K562 (cell line): ENCODE measurements at regions not wholly inside any gene's neighbourhood (a gene's known extent, or its start where the extent isn't known, plus 50 kb on each side); places are given as distances from the start of the nearest gene placed in this dataset.
A peak's percentile ranks its signal among the peaks of the same experiment; 100 is the strongest.

Experiments
- ARID3B ChIP-seq: fragments of 250-450 bp; sonication (Bioruptor Pico); IDR thresholded peaks from 2 replicates; pipeline ENCODE4 v1.4.0; 2020; ENCODE audit warnings: borderline replicate concordance
- BRF2 ChIP-seq: IDR thresholded peaks from 3 replicates; pipeline ENCODE4 v1.6.1; 2011; ENCODE audit warnings: borderline replicate concordance, mild to moderate bottlenecking; ENCODE audit not compliant: insufficient read length, insufficient read depth
- CLOCK ChIP-seq: fragments of 250-450 bp; sonication (Bioruptor Pico); IDR thresholded peaks from 2 replicates; pipeline ENCODE4 v1.4.0; 2020; ENCODE audit warnings: mild to moderate bottlenecking, moderate library complexity, borderline replicate concordance
- CXXC5 ChIP-seq: fragments of 250-450 bp; sonication (Bioruptor Pico); IDR thresholded peaks from 2 replicates; pipeline ENCODE4 v1.8.0; 2022; ENCODE audit warnings: inconsistent platforms, mild to moderate bottlenecking, moderate library complexity
- EGR1 ChIP-seq: fragments of 450-650 bp; conservative IDR thresholded peaks from 2 replicates; pipeline ENCODE4 v1.6.1; 2017; ENCODE audit warnings: mild to moderate bottlenecking
- FOXA3 ChIP-seq, 2 experiments: fragments of 450-650 bp in 1 of 2; sonication (generic) in 1 of 2; formaldehyde crosslinking; IDR thresholded peaks in 1 of 2; conservative IDR thresholded peaks in 1 of 2; 2 replicates each; pipeline versions ENCODE4 v1.4.0 to v1.8.0; 2020 to 2022; ENCODE audit warnings: mild to moderate bottlenecking in 2 of 2, missing genetic modification reagents in 1 of 2
- HLTF ChIP-seq: fragments of 450-650 bp; IDR thresholded peaks from 2 replicates; pipeline ENCODE4 v1.6.1; 2016
- IFI16 ChIP-seq: fragments of 250-450 bp; sonication (Bioruptor Pico); IDR thresholded peaks from 2 replicates; pipeline ENCODE4 v2.1.2; 2022; ENCODE audit warnings: mild to moderate bottlenecking, inconsistent platforms
- MAFG ChIP-seq: fragments of 450-650 bp; conservative IDR thresholded peaks from 2 replicates; pipeline ENCODE4 v1.6.1; 2016; ENCODE audit warnings: missing genetic modification characterization, missing compliant biosample characterization
- TAF7 ChIP-seq: fragments of 450-650 bp; IDR thresholded peaks from 2 replicates; pipeline ENCODE4 v1.6.1; 2016; ENCODE audit warnings: missing genetic modification characterization, missing compliant biosample characterization
- TBP ChIP-seq: optimal IDR thresholded peaks from 2 replicates; pipeline ENCODE3; 2011; ENCODE audit warnings: low read depth, low read length, improper control_type of control experiment
- TCFL5 ChIP-seq: fragments of 250-450 bp; sonication (Bioruptor Pico); conservative IDR thresholded peaks from 2 replicates; pipeline ENCODE4 v1.6.1; 2021; ENCODE audit warnings: mild to moderate bottlenecking, moderate library complexity, matching md5 sums
- TEAD2 ChIP-seq: fragments of 450-650 bp; IDR thresholded peaks from 2 replicates; pipeline ENCODE4 v1.6.1; 2016; ENCODE audit warnings: missing genetic modification characterization, control low read depth, missing compliant biosample characterization
- TSHZ1 ChIP-seq: fragments of 250-450 bp; sonication (Bioruptor Pico); IDR thresholded peaks from 2 replicates; pipeline ENCODE4 v1.4.0; 2020; ENCODE audit warnings: mild to moderate bottlenecking, moderate library complexity
- ZFP1 ChIP-seq: fragments of 450-650 bp; formaldehyde crosslinking; IDR thresholded peaks from 2 replicates; pipeline ENCODE4 v1.4.0; 2020; ENCODE audit warnings: mild to moderate bottlenecking, mixed read lengths
- ZNF121 ChIP-seq: sonication (generic); formaldehyde crosslinking; conservative IDR thresholded peaks from 2 replicates; pipeline ENCODE4 v1.8.0; 2022; ENCODE audit warnings: missing genetic modification reagents
- ZNF232 ChIP-seq: sonication (generic); formaldehyde crosslinking; IDR thresholded peaks from 2 replicates; pipeline ENCODE4 v1.8.0; 2022; ENCODE audit warnings: mild to moderate bottlenecking, missing genetic modification reagents
- ZNF589 ChIP-seq: fragments of 200-800 bp; sonication (Bioruptor generic); IDR thresholded peaks from 2 replicates; pipeline ENCODE4 v1.6.1; 2016; ENCODE audit warnings: low read depth, missing genetic modification characterization, missing compliant biosample characterization
- ZNF699 ChIP-seq: fragments of 250-450 bp; sonication (Bioruptor Pico); IDR thresholded peaks from 2 replicates; pipeline ENCODE4 v1.8.0; 2021; ENCODE audit warnings: mild to moderate bottlenecking, moderate library complexity; ENCODE audit not compliant: insufficient replicate concordance
- ZNF79 ChIP-seq: fragments of 250-450 bp; sonication (Bioruptor Pico); IDR thresholded peaks from 2 replicates; pipeline ENCODE4 v1.4.0; 2020; ENCODE audit warnings: low read depth, mild to moderate bottlenecking, moderate library complexity

- TF ChIP-seq TEAD2 (tag) (no peak), BRF2 (no peak), CLOCK (CRISPR knock-in tag) (no peak), ZNF589 (CRISPR knock-in tag) (peak; percentile 43; the same call in 1 of the 2 replicates), CXXC5 (CRISPR knock-in tag) (peak; percentile 68), ARID3B (CRISPR knock-in tag) (no peak), ZNF79 (CRISPR knock-in tag) (no peak), TSHZ1 (CRISPR knock-in tag) (no peak), ZNF699 (CRISPR knock-in tag) (no peak), IFI16 (CRISPR knock-in tag) (no peak), ZNF121 (CRISPR knock-in tag) (no peak), MAFG (tag) (no peak), FOXA3 (CRISPR knock-in tag; conservative IDR thresholded peaks at IDR 0.05 in 1 of 2, IDR thresholded peaks at IDR 0.05 in 1 of 2) (peak; percentile 91 to 93), TCFL5 (no peak), EGR1 (peak; percentile 27; the same call in 1 of the 2 replicates), TBP (peak; percentile 58), ZFP1 (CRISPR knock-in tag) (no peak), TAF7 (peak; percentile 62; the same call in 1 of the 2 replicates), ZNF232 (CRISPR knock-in tag) (no peak), HLTF (no peak)
Observed at GRCh38 chr4:78720994-78721677, 55.0 kb upstream of the BMP2K start (continued).
